Stimulated activated CD8-positive, alpha-beta memory T cell treated with anti-CD3 and anti-CD28 coated beads, Interleukin-15, amount 100 ng/mL, for 4 hours (primary cell): ENCODE measurements at regions not wholly inside any gene's neighbourhood (a gene's known extent, or its start where the extent isn't known, plus 50 kb on each side); places are given as distances from the start of the nearest gene placed in this dataset.

Experiments used
- DNase-seq, 2 donors: peaks; one replicate each; pipeline ENCODE4 v3.0.0-alpha.2; 2020; ENCODE audit warnings: low read depth in 2 of 2

- DNase-seq, result no peak
Observed at GRCh38 chr2:48258481-48259149, 55.9 kb upstream of the FOXN2 start.

- DNase-seq, result no peak
Observed at GRCh38 chr2:48259811-48260210, 54.7 kb upstream of the FOXN2 start.

- no peak for DNase-seq
Observed at GRCh38 chr2:48264627-48265026, 49.9 kb upstream of the FOXN2 start.
